GM19372 (cell line): ENCODE measurements at regions not wholly inside any gene's neighbourhood (a gene's known extent, or its start where the extent isn't known, plus 50 kb on each side); places are given as distances from the start of the nearest gene placed in this dataset.

Experiments used
- ATAC-seq: cut with Tn5 transposase; IDR thresholded peaks from one replicate; pipeline ENCODE4 v1.9.1; 2021; ENCODE audit warnings: mild to moderate bottlenecking, low read depth, moderate library complexity; ENCODE audit not compliant: unreplicated experiment

GRCh38 chr5:60349891-60350415 is 350.0 kb downstream of the DEPDC1B start:
- ATAC-seq: no peak

GRCh38 chr5:60346393-60346792 is 353.6 kb downstream of the DEPDC1B start:
- ATAC-seq: no peak

GRCh38 chr5:60343102-60343501 is 356.9 kb downstream of the DEPDC1B start:
- no peak for ATAC-seq

DNA sequence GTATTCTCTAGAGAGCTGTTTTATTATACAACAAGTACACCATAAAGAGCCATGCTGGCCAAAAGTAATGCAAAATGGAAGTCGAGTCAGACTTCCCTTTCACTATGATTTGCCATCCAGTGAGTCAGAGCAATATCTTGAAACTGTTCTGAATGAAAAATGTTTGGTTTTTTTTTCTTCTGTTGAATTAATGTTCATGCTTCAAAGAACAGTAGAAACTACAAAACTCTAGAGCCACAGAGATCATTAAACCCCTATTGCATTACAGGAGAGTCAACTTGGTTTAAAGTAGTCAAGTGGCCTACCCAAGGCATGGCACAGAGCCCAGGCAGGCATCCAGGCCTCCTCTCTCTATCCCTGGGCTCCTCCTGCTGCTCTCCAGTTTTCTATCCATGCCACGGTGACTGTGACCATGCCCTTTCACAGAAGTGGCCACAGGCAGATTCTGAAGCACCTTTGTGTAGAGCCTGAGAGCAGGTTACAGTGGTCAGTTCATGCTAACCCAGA is 358.9 kb downstream of the DEPDC1B start:
- no peak for ATAC-seq

- ATAC-seq: no peak
Measured at GRCh38 chr5:60340326-60340725, 359.6 kb downstream of the DEPDC1B start.

DNA sequence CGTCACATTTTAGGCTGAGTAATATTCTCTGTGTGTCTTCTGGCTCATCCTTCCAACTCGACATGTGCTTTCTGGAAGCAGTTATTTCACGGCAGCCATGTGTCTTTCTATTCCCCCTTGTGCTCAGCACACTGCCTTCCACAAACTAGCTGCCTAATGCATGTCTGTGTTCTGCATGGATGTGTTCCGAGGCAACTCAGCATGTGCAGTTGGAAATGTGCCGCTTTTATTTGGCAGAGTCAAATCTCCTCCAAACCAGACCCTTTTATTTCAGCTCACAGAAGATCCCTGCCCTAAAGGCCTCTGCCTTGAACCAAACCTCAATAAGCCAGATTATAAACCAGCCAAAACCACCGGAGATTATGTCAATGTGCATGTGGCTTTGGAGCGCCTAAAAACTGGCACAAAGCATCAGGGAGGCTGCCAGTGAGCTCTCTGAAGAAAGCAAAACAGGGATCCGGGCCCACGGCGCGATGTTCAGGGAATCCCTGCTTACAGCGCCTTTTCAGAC is 360.2 kb downstream of the DEPDC1B start:
- ATAC-seq: no peak

GRCh38 chr5:60338846-60339245 is 361.1 kb downstream of the DEPDC1B start:
- no peak for ATAC-seq

DNA sequence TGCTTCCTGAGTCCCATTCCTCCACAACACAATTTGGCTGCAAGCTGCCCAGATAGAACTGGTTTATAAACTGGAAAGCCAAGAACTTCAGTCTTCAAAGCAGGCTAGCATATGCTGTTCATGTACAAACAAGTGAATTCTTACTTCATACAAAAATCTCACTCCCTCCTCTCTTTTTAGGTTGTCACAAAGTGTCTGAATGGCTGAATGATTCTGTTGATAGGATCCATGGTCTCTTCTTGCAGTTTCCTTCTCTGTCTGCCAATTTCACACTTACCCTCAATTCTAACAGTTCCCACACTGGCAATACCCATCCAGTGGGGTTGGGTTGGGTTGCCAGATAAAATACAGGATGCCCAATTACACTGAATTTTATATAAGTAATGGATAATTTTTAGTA is 363.5 kb downstream of the DEPDC1B start:
- no peak for ATAC-seq

DNA sequence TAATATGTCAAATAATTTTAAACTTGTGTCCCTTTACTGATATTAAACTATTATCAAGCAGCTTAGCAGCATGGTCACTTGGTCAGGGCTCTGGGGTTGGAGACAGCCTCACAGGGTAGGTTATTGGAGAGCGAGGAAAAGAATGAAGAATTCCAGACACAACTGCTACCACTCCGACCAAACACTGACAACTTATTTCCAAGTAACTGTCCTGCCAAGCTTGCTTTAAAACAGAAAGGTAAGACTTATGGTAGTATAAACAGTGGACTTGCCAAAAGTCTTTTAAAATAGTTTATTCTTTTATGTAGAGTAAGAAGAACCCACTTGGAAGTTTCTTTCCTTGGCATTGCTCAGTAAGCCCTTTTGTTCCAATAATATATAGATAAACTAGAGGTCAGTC is 364.1 kb downstream of the DEPDC1B start:
- ATAC-seq: no peak

DNA sequence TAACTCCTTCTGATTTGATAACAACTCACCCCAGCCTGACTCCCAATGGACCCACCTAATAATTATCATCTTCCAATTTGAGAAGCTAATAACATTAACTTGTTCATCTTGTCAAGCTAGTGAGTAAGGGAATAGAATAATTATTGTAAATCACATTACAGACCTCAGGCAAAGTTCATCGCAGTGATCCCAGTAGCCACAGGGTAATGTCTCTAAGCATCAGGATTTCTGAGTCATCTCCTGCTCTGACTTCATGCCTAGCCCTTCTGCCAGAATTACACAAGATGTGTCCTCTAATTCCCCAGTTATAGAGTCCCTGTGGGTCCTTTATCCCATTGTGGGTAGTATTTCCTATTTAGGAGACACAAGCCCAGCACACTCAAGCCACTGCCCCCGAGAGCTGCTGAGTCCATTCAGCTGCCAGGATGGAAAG is 365.7 kb downstream of the DEPDC1B start:
- ATAC-seq: no peak

GRCh38 chr5:60333005-60333571 is 366.9 kb downstream of the DEPDC1B start:
- no peak for ATAC-seq

GRCh38 chr5:60332244-60333004 is 367.5 kb downstream of the DEPDC1B start:
- no peak for ATAC-seq

- no peak for ATAC-seq
Measured at GRCh38 chr5:60330236-60330635, 369.7 kb downstream of the DEPDC1B start.

- no peak for ATAC-seq
Measured at GRCh38 chr5:60325870-60326269, 374.1 kb downstream of the DEPDC1B start.

- no peak for ATAC-seq
Measured at GRCh38 chr5:60323596-60323995, 376.4 kb downstream of the DEPDC1B start.

DNA sequence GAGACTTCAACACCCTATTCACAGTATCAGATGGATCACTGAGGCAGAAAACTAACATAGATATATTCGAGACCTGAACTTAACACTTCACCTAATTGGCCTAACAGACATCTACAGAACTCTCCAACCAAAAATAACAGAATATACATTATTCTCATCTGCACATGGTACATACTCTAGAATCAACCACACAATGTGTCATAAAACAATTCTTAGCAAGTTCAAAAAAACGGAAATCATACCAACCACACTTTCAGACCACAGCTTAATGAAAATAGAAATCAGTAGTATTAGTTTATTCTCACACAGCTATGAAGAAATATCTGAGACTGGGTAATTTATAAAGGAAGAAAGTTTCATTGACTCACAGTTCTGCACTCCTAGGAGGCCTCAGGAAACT is 387.9 kb downstream of the DEPDC1B start:
- ATAC-seq: no peak

GRCh38 chr5:60299944-60300343 is 400.0 kb downstream of the DEPDC1B start:
- no peak for ATAC-seq

- ATAC-seq: no peak
Measured at GRCh38 chr5:60297658-60298057, 402.3 kb downstream of the DEPDC1B start.

DNA sequence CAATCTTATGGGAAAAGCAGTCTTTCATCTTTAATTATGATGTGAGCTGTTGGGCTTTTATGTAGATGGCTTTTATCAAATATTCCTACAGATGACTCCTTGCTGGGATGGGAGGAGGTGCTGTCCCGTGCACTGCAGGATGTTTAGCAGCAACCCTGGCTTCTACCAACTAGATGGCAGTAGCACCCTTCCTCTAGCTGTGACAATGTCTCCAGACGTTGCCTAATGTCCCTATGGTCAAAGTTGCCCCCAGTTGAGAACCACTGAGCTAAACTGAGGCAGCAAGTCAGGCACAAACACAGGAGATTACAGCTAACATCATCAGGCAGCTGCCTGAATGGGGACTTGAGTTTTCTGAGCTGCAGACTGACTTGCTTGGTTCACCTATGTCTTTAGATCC is 401.9 kb upstream of the PDE4D start:
- peak; percentile 62 for ATAC-seq

DNA sequence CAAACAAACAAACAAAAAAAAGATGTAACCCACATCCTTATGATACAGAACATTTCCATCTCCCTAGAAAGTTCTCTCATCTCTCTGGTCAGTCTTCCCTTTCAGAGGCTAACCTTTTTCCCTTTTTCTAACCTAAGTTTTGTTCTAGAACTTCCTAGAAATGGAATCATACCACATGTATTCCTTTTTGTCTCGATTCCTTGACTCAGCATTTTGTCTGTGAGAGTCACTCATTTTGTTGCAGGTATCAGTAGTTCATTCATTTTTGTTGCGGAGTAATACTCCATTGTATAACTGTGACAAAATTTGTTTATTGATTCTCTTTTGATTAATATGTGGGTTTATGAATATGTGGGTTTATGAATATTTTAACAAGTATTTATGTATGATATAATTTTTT is 400.0 kb upstream of the PDE4D start:
- ATAC-seq: no peak

GRCh38 chr5:60287174-60287771 is 393.7 kb upstream of the PDE4D start:
- peak; percentile 74 for ATAC-seq
